HCT116 (cell line): ENCODE measurements at regions not wholly inside any gene's neighbourhood (a gene's known extent, or its start where the extent isn't known, plus 50 kb on each side); places are given as distances from the start of the nearest gene placed in this dataset.

Experiments
- ATAC-seq: fragments of 200-7000 bp; cut with Tn5 transposase; 2 replicates; pipeline ENCODE4 v1.9.1; 2020; ENCODE audit warnings: mild to moderate bottlenecking, moderate library complexity
- BruUV-seq: library from RNA; stranded (reverse); fragments of 400-500 nt; replicated peaks from 2 replicates; lab custom pipeline; 2021; lab: Mats Ljungman, UMichigan
- CTCF ChIA-PET: fragments of 300-600 bp; sonication (Branson Sonifier 250); formaldehyde crosslinking; loops from one replicate; lab custom pipeline; 2021; ENCODE audit warnings: antibody characterized with exemption; lab: Charles Lee
- POLR2A ChIA-PET: fragments of 300-600, 350-600 bp; sonication (Branson Sonifier 250); formaldehyde crosslinking; loops from one replicate; lab custom pipeline; 2021; ENCODE audit warnings: antibody characterized with exemption; lab: Charles Lee
- RAD21 ChIA-PET, 2 experiments: fragments of 300-600 bp; sonication (Branson Sonifier 250); formaldehyde crosslinking; loops; one replicate each; lab custom pipeline; 2023; ENCODE audit warnings: low total read pairs in 2 of 2; ENCODE audit not compliant: uncharacterized antibody in 2 of 2, unreplicated experiment in 2 of 2, low non-redundant PET in 1 of 2; lab: Charles Lee
- DNase-seq: peaks from one replicate; pipeline ENCODE4 v3.0.0-alpha.2; 2010; ENCODE audit warnings: low read depth, low spot score
- H2AFZ ChIP-seq: fragments of 200-600 bp; shearing (Covaris generic), sonication (generic); 2 replicates; pipeline ENCODE4 v1.6.1; 2017; ENCODE audit warnings: low read depth, mixed run types, mixed read lengths, antibody characterized with exemption, low read length; ENCODE audit not compliant: poor library complexity, severe bottlenecking
- H3K27ac ChIP-seq: 2 replicates; pipeline ENCODE4 v1.5.1; 2012; ENCODE audit warnings: low read depth, low read length
- H3K27me3 ChIP-seq: fragments of 200-600 bp; sonication (generic); 2 replicates; pipeline ENCODE4 v1.6.1; 2016; ENCODE audit warnings: mixed run types, low read length, mixed read lengths; ENCODE audit not compliant: insufficient read depth
- H3K36me3 ChIP-seq, 2 experiments: fragments of 200-500 bp in 1 of 2; fragments of 200-600 bp in 1 of 2; sonication (Bioruptor generic) in 1 of 2; sonication (generic) in 1 of 2; 2 replicates each; pipeline versions ENCODE4 v1.5.1 to v1.6.1; 2014 to 2016; ENCODE audit warnings: low read length in 2 of 2, inconsistent platforms in 1 of 2, mixed read lengths in 1 of 2, mixed run types in 1 of 2; ENCODE audit not compliant: insufficient read depth in 2 of 2, control insufficient read depth in 1 of 2
- H3K4me1 ChIP-seq, 2 experiments: fragments of 200-600 bp in 1 of 2; sonication (generic) in 1 of 2; 2 replicates each; pipeline versions ENCODE4 v1.5.1 to v1.6.1; 2012 to 2017; ENCODE audit warnings: low read length in 2 of 2, inconsistent platforms in 1 of 2, mild to moderate bottlenecking in 1 of 2, mixed read lengths in 1 of 2, mixed run types in 1 of 2, moderate library complexity in 1 of 2; ENCODE audit not compliant: insufficient read depth in 2 of 2, control insufficient read depth in 1 of 2
- H3K4me2 ChIP-seq: fragments of 200-600 bp; sonication (generic); 2 replicates; pipeline ENCODE4 v1.6.1; 2017; ENCODE audit warnings: mixed run types, low read length, mixed read lengths
- H3K4me3 ChIP-seq, 2 experiments: fragments of 200-600 bp in 1 of 2; sonication (generic) in 1 of 2; replicated peaks in 1 of 2; 2 replicates each; pipeline ENCODE4 v1.5.1; 2011 to 2016; ENCODE audit warnings: low read length in 2 of 2, control low read depth in 1 of 2, low read depth in 1 of 2, mild to moderate bottlenecking in 1 of 2, mixed read lengths in 1 of 2, mixed run types in 1 of 2
- H3K79me2 ChIP-seq: fragments of 200-600 bp; sonication (generic); 2 replicates; pipeline ENCODE4 v1.6.1; 2017; ENCODE audit warnings: mild to moderate bottlenecking, mixed run types, low read length, moderate library complexity, mixed read lengths; ENCODE audit not compliant: insufficient read depth
- H3K9ac ChIP-seq: fragments of 200-600 bp; sonication (generic); 2 replicates; pipeline ENCODE4 v1.6.1; 2016; ENCODE audit warnings: low read length, mixed read lengths
- H3K9me2 ChIP-seq: fragments of 200-600 bp; sonication (generic), shearing (Covaris generic); 2 replicates; pipeline ENCODE4 v1.6.1; 2017; ENCODE audit warnings: mixed run types, mild to moderate bottlenecking, moderate library complexity; ENCODE audit not compliant: insufficient read depth
- H3K9me3 ChIP-seq, 2 experiments: fragments of 200-500 bp in 1 of 2; fragments of 200-600 bp in 1 of 2; sonication (Bioruptor generic) in 1 of 2; sonication (generic) in 1 of 2; 2 replicates each; pipeline ENCODE4 v1.6.1; 2014 to 2017; ENCODE audit warnings: low read length in 2 of 2, mixed read lengths in 2 of 2, inconsistent platforms in 1 of 2, low read depth in 1 of 2, mild to moderate bottlenecking in 1 of 2, mixed run types in 1 of 2, moderate library complexity in 1 of 2; ENCODE audit not compliant: control insufficient read depth in 1 of 2, insufficient read depth in 1 of 2
- H4K20me1 ChIP-seq: fragments of 200-600 bp; sonication (generic), shearing (Covaris generic); 2 replicates; pipeline ENCODE4 v1.6.1; 2017; ENCODE audit warnings: mixed run types, mild to moderate bottlenecking, moderate library complexity; ENCODE audit not compliant: insufficient read depth
- EGR1 ChIP-seq: IDR thresholded peaks from 2 replicates; pipeline ENCODE4 v1.6.1; 2012; ENCODE audit warnings: low read depth
- ELF1 ChIP-seq: IDR thresholded peaks from 2 replicates; pipeline ENCODE4 v1.6.1; 2012; ENCODE audit warnings: low read depth, borderline replicate concordance
- EZH2 ChIP-seq: fragments of 200-600 bp; sonication (generic); IDR thresholded peaks from 2 replicates; pipeline ENCODE4 v1.6.1; 2017; ENCODE audit warnings: antibody characterized with exemption, mixed run types
- EZH2phosphoT487 ChIP-seq: fragments of 200-600 bp; IDR thresholded peaks from 2 replicates; pipeline ENCODE4 v1.6.1; 2018; ENCODE audit warnings: antibody characterized with exemption, borderline replicate concordance
- POLR2A ChIP-seq: IDR thresholded peaks from 2 replicates; pipeline ENCODE4 v1.7.0; 2011; ENCODE audit warnings: borderline replicate concordance; ENCODE audit not compliant: insufficient read depth, insufficient read length; ENCODE audit errors: extremely low read depth
- POLR2AphosphoS5 ChIP-seq: IDR thresholded peaks from 2 replicates; pipeline ENCODE4 v1.6.1; 2011; ENCODE audit warnings: mild to moderate bottlenecking, low read depth, low read length, moderate library complexity
- SIN3A ChIP-seq: IDR thresholded peaks from 2 replicates; pipeline ENCODE4 v1.6.1; 2012; ENCODE audit warnings: low read depth
- SP1 ChIP-seq: IDR thresholded peaks from 2 replicates; pipeline ENCODE4 v1.6.1; 2012; ENCODE audit warnings: low read depth
- TCF7L2 ChIP-seq: IDR thresholded peaks from 2 replicates; pipeline ENCODE4 v1.7.0; 2011; ENCODE audit warnings: borderline replicate concordance, inconsistent platforms; ENCODE audit not compliant: insufficient read depth, insufficient read length; ENCODE audit errors: extremely low read depth
- YY1 ChIP-seq: IDR thresholded peaks from 2 replicates; pipeline ENCODE4 v1.6.1; 2011; ENCODE audit warnings: low read length, low read depth, moderate library complexity, mild to moderate bottlenecking; ENCODE audit not compliant: insufficient replicate concordance; ENCODE audit errors: extremely low read depth
- ZFX ChIP-seq: fragments of 450-650 bp; IDR thresholded peaks from 2 replicates; pipeline ENCODE4 v1.6.1; 2017
- ZNF274 ChIP-seq: fragments of 200-500 bp; sonication (Bioruptor generic); IDR thresholded peaks from 2 replicates; pipeline ENCODE4 v1.6.1; 2014; ENCODE audit warnings: mild to moderate bottlenecking, low read depth, low read length, inconsistent platforms
- intact Hi-C: fragments of 100-400 bp; cut with micrococcal nuclease; formaldehyde crosslinking; loops from 2 replicates; pipeline ENCODE4 v1.10.0; 2022
- TF ChIP-seq, protein P1 (sequence below): IDR thresholded peaks from 2 replicates; pipeline ENCODE4 v1.6.1; 2011; ENCODE audit warnings: mild to moderate bottlenecking, low read length, moderate library complexity; ENCODE audit not compliant: insufficient replicate concordance; ENCODE audit errors: extremely low read depth
- TF ChIP-seq, protein P2 (sequence below): IDR thresholded peaks from 2 replicates; pipeline ENCODE4 v1.6.1; 2012
- TF ChIP-seq, protein P3 (sequence below): IDR thresholded peaks from 2 replicates; pipeline ENCODE4 v1.6.1; 2012
- TF ChIP-seq, protein P4 (sequence below), 3 experiments: fragments of 200-600 bp in 1 of 3; sonication (generic) in 1 of 3; IDR thresholded peaks in 2 of 3; conservative IDR thresholded peaks in 1 of 3; 2 replicates each; pipeline ENCODE4 v1.5.1; 2012 to 2017; ENCODE audit warnings: low read depth in 2 of 3, low read length in 2 of 3, antibody characterized with exemption in 1 of 3, borderline replicate concordance in 1 of 3, control low read depth in 1 of 3, mild to moderate bottlenecking in 1 of 3, mixed read lengths in 1 of 3, mixed run types in 1 of 3, moderate library complexity in 1 of 3; ENCODE audit not compliant: insufficient read depth in 1 of 3
- TF ChIP-seq, protein P5 (sequence below): IDR thresholded peaks from 2 replicates; pipeline ENCODE4 v1.6.1; 2012; ENCODE audit warnings: low read depth

DNA sequence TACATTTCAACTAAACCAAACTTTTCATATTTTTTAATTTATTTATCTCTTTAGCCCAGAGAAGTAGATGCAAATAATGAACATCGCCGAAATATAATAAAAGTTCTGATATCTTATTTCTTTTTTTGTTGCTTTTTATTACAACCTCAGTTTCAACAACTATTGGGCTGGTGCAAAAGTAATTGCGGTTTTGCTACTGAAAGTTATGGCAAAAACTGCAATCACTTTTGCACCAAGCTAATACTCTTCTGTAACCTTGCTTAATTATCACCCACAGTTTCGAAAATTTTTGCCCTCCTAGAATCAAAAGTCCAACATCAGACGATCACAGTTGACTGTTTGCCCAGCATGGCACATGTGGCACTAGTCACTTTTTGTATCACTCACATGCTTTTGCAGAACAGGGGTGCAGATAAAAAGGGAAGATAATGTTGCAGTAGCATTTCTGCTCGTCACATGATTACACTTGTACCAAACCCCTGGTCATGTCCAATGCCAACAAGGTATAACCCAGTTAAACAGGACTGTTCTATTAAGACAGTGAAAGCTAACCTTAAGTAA lies 242.4 kb upstream of the GALNT5 start:
- Histone ChIP-seq H4K20me1 (no peaks in the 10 kb centered on the region), H3K4me3 (no peak overlapping the region), H3K4me2 (no peak overlapping the region), H3K9me3 (no peaks in the 10 kb centered on the region), H2AFZ (no peak overlapping the region), H3K9me2 (no peaks in the 10 kb centered on the region), H3K36me3 (no peaks in the 10 kb centered on the region), H3K79me2 (no peaks in the 10 kb centered on the region), H3K4me1 (no peaks in the 10 kb centered on the region), H3K27me3 (no peaks in the 10 kb centered on the region), H3K9ac (no peak overlapping the region), H3K27ac (no peak overlapping the region)
- intact Hi-C loops: no loop called here
- ChIA-PET RAD21 (no interaction called here), CTCF (no interaction called here), POLR2A (no interaction called here)
- no TSS peak for BruUV-seq
- TF ChIP-seq, protein P1, sequence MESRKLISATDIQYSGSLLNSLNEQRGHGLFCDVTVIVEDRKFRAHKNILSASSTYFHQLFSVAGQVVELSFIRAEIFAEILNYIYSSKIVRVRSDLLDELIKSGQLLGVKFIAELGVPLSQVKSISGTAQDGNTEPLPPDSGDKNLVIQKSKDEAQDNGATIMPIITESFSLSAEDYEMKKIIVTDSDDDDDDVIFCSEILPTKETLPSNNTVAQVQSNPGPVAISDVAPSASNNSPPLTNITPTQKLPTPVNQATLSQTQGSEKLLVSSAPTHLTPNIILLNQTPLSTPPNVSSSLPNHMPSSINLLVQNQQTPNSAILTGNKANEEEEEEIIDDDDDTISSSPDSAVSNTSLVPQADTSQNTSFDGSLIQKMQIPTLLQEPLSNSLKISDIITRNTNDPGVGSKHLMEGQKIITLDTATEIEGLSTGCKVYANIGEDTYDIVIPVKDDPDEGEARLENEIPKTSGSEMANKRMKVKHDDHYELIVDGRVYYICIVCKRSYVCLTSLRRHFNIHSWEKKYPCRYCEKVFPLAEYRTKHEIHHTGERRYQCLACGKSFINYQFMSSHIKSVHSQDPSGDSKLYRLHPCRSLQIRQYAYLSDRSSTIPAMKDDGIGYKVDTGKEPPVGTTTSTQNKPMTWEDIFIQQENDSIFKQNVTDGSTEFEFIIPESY: no peak
- TF ChIP-seq TCF7L2 (no peak), SIN3A (no peak), EZH2 (no peak), ZNF274 (no peak), YY1 (no peak), POLR2AphosphoS5 (no peak), SP1 (no peak), EGR1 (no peak), ELF1 (no peak), ZFX (no peak), EZH2phosphoT487 (no peak), POLR2A (no peak)
- TF ChIP-seq, protein P2, sequence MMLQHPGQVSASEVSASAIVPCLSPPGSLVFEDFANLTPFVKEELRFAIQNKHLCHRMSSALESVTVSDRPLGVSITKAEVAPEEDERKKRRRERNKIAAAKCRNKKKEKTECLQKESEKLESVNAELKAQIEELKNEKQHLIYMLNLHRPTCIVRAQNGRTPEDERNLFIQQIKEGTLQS: no peak
- TF ChIP-seq, protein P3, sequence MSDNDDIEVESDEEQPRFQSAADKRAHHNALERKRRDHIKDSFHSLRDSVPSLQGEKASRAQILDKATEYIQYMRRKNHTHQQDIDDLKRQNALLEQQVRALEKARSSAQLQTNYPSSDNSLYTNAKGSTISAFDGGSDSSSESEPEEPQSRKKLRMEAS: no peak
- TF ChIP-seq, protein P4, sequence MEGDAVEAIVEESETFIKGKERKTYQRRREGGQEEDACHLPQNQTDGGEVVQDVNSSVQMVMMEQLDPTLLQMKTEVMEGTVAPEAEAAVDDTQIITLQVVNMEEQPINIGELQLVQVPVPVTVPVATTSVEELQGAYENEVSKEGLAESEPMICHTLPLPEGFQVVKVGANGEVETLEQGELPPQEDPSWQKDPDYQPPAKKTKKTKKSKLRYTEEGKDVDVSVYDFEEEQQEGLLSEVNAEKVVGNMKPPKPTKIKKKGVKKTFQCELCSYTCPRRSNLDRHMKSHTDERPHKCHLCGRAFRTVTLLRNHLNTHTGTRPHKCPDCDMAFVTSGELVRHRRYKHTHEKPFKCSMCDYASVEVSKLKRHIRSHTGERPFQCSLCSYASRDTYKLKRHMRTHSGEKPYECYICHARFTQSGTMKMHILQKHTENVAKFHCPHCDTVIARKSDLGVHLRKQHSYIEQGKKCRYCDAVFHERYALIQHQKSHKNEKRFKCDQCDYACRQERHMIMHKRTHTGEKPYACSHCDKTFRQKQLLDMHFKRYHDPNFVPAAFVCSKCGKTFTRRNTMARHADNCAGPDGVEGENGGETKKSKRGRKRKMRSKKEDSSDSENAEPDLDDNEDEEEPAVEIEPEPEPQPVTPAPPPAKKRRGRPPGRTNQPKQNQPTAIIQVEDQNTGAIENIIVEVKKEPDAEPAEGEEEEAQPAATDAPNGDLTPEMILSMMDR (IDR thresholded peaks at IDR 0.05 in 2 of 3, conservative IDR thresholded peaks at IDR 0.05 in 1 of 3; ENCODE audit: borderline replicate concordance in 1 of 3, insufficient read depth in 1 of 3, low read depth in 2 of 3, low read length in 2 of 3): no peak
- TF ChIP-seq, protein P5, sequence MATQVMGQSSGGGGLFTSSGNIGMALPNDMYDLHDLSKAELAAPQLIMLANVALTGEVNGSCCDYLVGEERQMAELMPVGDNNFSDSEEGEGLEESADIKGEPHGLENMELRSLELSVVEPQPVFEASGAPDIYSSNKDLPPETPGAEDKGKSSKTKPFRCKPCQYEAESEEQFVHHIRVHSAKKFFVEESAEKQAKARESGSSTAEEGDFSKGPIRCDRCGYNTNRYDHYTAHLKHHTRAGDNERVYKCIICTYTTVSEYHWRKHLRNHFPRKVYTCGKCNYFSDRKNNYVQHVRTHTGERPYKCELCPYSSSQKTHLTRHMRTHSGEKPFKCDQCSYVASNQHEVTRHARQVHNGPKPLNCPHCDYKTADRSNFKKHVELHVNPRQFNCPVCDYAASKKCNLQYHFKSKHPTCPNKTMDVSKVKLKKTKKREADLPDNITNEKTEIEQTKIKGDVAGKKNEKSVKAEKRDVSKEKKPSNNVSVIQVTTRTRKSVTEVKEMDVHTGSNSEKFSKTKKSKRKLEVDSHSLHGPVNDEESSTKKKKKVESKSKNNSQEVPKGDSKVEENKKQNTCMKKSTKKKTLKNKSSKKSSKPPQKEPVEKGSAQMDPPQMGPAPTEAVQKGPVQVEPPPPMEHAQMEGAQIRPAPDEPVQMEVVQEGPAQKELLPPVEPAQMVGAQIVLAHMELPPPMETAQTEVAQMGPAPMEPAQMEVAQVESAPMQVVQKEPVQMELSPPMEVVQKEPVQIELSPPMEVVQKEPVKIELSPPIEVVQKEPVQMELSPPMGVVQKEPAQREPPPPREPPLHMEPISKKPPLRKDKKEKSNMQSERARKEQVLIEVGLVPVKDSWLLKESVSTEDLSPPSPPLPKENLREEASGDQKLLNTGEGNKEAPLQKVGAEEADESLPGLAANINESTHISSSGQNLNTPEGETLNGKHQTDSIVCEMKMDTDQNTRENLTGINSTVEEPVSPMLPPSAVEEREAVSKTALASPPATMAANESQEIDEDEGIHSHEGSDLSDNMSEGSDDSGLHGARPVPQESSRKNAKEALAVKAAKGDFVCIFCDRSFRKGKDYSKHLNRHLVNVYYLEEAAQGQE: no peak
- DNase-seq (no peak), ATAC-seq (no peak)
